Prostate gland (tissue), 2 donors: ENCODE measurements at regions not wholly inside any gene's neighbourhood (a gene's known extent, or its start where the extent isn't known, plus 50 kb on each side); places are given as distances from the start of the nearest gene placed in this dataset.
"Not testable (repeated sequence)": the region's sequence is repeated elsewhere in the genome, so short reads cannot be mapped to it uniquely, and the experiment has no call there.

Experiments
- DNase-seq: peaks from one replicate; pipeline ENCODE4 v3.0.0-alpha.2; 2019; ENCODE audit warnings: low spot score
- H3K27ac ChIP-seq, 2 donors: fragments of 200-600 bp; sonication (generic); 2 replicates each; pipeline ENCODE4 v1.5.1; 2017 to 2019
- H3K27me3 ChIP-seq: fragments of 200-600 bp; sonication (generic); replicated peaks from 2 replicates; pipeline ENCODE4 v1.5.1; 2019; ENCODE audit not compliant: insufficient read depth
- H3K36me3 ChIP-seq, 2 donors: fragments of 200-600 bp; sonication (generic); 1 replicate in 1 of 2; 2 replicates in 1 of 2; pipeline versions ENCODE4 v1.5.1 to v1.8.1; 2017 to 2019
- H3K4me1 ChIP-seq: fragments of 200-600 bp; sonication (generic); replicated peaks from 2 replicates; pipeline ENCODE4 v1.5.1; 2019
- H3K4me3 ChIP-seq, 2 donors: fragments of 200-600 bp; sonication (generic); 2 replicates each; pipeline ENCODE4 v1.5.1; 2017 to 2019
- H3K9me3 ChIP-seq: fragments of 200-600 bp; sonication (generic); 2 replicates; pipeline ENCODE4 v1.5.1; 2017
- CTCF ChIP-seq, 4 experiments: fragments of 200-600 bp in 2 of 4; fragments of 450-650 bp in 2 of 4; sonication (generic) in 2 of 4; IDR thresholded peaks; 1 replicate in 3 of 4; 2 replicates in 1 of 4; pipeline ENCODE4 v1.5.1; 2016 to 2019; ENCODE audit warnings: antibody characterized with exemption in 4 of 4, mild to moderate bottlenecking in 2 of 4, moderate library complexity in 2 of 4
- POLR2A ChIP-seq: fragments of 450-650 bp; IDR thresholded peaks from one replicate; pipeline ENCODE4 v1.6.1; 2016; ENCODE audit warnings: antibody characterized with exemption, mild to moderate bottlenecking
- POLR2AphosphoS5 ChIP-seq: sonication (generic); formaldehyde crosslinking; IDR thresholded peaks from one replicate; pipeline ENCODE4 v1.6.1; 2017; ENCODE audit warnings: antibody characterized with exemption
- WGBS: methylation state at CpG from one replicate; pipeline ENCODE4 v1.1.5; 2018; 5-methylcytosine and 5-hydroxymethylcytosine counted together
- intact Hi-C: fragments of 100-400 bp; cut with DNase I; formaldehyde crosslinking; loops from one replicate; pipeline ENCODE4 v1.14.2; 2022

- Histone ChIP-seq H3K4me1 (no peaks in the 10 kb centered on the region), H3K4me3 (no peak overlapping the region), H3K27me3 (no peaks in the 10 kb centered on the region), H3K9me3 (no peaks in the 10 kb centered on the region), H3K36me3 (no peaks in the 10 kb centered on the region), H3K27ac (no peak overlapping the region)
- no peak for DNase-seq
- no peak for TF ChIP-seq POLR2A
- no peak for TF ChIP-seq POLR2AphosphoS5
- no peak for TF ChIP-seq CTCF (IDR thresholded peaks at IDR 0.05)
- WGBS: 16% methylated on average over 3 of the region's 3 CpGs
- intact Hi-C loops: no loop called here
Observed at GRCh38 chr9:24698881-24699518, 153.3 kb upstream of the IZUMO3 start.

- DNase-seq: no peak
- Histone ChIP-seq H3K4me1 (no peaks in the 10 kb centered on the region), H3K9me3 (no peaks in the 10 kb centered on the region), H3K27ac (no peak overlapping the region), H3K4me3 (no peak overlapping the region), H3K27me3 (no peaks in the 10 kb centered on the region), H3K36me3 (no peaks in the 10 kb centered on the region)
- intact Hi-C loops: no loop called here
- TF ChIP-seq POLR2A (no peak), POLR2AphosphoS5 (no peak), CTCF (IDR thresholded peaks at IDR 0.05) (no peak)
Observed at GRCh38 chr9:24672336-24672735, 126.6 kb upstream of the IZUMO3 start.

GRCh38 chr9:24657387-24657786, 111.7 kb upstream of the IZUMO3 start:
- Histone ChIP-seq H3K4me1 (no peaks in the 10 kb centered on the region), H3K4me3 (no peak overlapping the region), H3K27ac (no peak overlapping the region), H3K9me3 (no peaks in the 10 kb centered on the region), H3K36me3 (no peaks in the 10 kb centered on the region), H3K27me3 (no peaks in the 10 kb centered on the region)
- TF ChIP-seq POLR2A (no peak), CTCF (IDR thresholded peaks at IDR 0.05) (no peak), POLR2AphosphoS5 (no peak)
- WGBS: 94% methylated on average over 3 of the region's 3 CpGs
- no peak for DNase-seq
- intact Hi-C loops: no loop called here

- DNase-seq: no peak
- no peaks in the 10 kb centered on the region for H3K36me3 ChIP-seq
- H3K27ac ChIP-seq: no peak overlapping the region
- H3K4me3 ChIP-seq: no peak overlapping the region
- H3K27me3 ChIP-seq: no peaks in the 10 kb centered on the region
- no peaks in the 10 kb centered on the region for H3K4me1 ChIP-seq
- TF ChIP-seq CTCF (IDR thresholded peaks at IDR 0.05) (no peak), POLR2AphosphoS5 (no peak), POLR2A (no peak)
- H3K9me3 ChIP-seq: no peaks in the 10 kb centered on the region
- intact Hi-C loops: no loop called here
Observed at GRCh38 chr9:24652181-24652580, 106.5 kb upstream of the IZUMO3 start.

- H3K9me3 ChIP-seq, DNase-seq, H3K4me1 ChIP-seq, intact Hi-C loops, H3K27me3 ChIP-seq, H3K36me3 ChIP-seq, H3K4me3 ChIP-seq, H3K27ac ChIP-seq: not testable (repeated sequence)
- whole genome bisulfite sequencing: 80% methylated on average over 3 of the region's 3 CpGs
Observed at GRCh38 chr9:24628809-24629208, 83.1 kb upstream of the IZUMO3 start.
